Ramos (cell line): ENCODE measurements at regions not wholly inside any gene's neighbourhood (a gene's known extent, or its start where the extent isn't known, plus 50 kb on each side); places are given as distances from the start of the nearest gene placed in this dataset.
"Not testable (repeated sequence)": the region's sequence is repeated elsewhere in the genome, so short reads cannot be mapped to it uniquely, and the experiment has no call there.

Source experiments
- in situ Hi-C: fragments of 300-500 bp; cut with MboI; formaldehyde crosslinking; loops from one replicate; pipeline ENCODE4 v1.14.3; 2022; ENCODE audit warnings: low sequenced_read_pairs; ENCODE audit not compliant: unreplicated experiment

DNA sequence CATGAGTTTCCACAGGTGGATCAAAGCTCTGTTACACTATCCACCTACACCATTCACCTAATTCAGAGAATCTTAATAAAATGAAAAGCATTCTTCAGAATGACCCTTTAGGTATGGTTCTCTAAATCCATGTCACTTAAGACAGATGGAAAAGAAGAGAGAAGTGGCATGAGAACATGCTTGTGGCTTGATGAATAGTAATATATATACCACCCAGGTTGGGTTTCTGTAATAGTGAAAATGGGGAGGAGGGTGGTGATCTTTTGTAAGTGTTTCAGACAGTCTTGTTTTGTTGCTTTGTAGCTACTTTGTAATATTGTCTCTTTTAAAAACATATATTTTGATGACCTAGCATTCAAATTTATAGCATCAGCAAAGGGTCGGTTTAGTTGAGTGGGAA lies 469.8 kb downstream of the USP25 start:
- in situ Hi-C loops, result no loop called here

DNA sequence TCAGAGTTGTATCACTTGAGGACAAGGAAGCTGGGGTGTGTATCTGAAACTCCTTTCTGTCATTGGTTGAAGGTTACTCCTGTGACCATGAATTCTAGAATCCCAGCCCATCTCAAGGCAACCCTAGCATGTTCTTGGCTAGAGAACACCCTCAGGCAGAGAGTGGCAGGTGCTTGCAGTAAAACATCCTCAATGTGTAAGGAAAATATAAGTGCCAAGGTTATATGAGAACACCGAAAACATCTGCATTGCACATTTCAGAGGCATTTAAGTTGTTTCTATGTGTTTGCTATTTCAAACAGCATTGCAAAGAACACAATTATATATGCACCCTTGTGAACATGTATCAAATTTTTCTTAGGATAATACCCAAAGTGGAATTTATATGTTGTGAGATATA lies 471.9 kb downstream of the USP25 start:
- in situ Hi-C loops, result no loop called here

DNA sequence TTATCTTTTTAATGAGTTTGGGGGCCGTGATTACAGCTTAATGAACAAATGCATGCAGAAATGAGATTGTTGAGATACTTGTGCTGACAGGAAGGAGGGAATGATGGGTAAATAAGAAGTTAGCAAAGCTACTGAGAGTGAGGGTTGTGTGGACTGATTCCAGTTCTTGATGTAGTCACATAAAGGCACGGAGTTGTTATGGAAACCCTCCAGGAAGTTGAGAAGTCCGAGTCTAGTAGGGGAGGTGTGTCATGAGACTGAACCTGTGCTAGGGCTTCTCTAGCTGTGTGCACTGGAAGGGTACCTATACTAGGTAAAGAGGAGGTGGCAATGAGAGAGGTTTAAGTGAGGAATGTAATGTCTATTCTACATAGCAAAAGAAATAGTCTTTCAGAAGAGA lies 475.7 kb downstream of the USP25 start:
- in situ Hi-C loops, result no loop called here

DNA sequence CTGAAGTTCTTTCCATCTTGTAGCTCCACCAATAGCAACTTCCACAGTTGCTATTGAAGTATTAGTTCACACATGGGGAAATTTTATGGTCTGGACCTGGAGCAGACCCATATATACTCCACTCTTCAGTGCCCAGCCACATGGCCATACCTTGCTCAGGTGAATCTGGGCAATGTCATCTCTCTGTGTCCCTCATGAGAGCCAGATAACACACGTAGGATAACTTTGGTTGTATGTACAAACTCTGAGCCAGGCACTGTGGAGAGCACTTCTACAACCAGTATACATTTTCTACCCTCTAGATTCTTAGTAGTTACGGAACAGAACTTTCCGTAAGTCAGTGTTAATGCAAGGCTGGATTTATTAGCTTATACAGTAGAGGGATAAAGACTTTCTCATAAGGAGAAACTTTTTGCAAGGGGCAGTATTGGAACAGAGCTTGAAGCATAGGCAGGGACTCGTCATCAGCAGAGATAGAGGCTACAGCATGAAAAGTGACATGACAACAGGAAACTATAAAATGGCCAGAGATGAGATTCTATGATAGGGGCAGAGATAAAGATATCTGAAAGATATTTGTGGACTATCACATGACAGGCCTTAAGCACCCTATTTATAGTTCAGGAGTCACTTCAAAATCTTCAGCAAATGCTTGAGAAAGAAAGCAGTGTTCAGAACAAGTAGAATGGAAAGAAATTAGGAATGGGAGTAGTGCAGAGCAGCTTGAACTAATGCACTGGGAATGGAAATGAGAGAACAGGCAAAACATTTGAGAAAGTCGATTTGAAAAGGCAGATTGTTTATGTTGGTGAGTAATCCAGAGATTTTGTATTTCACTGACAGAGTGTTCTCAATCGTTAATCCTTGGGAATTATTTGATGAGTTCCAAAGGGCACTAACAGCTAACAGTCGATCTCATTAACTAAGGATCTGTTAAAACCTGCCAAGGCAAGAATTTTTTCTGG lies 481.8 kb downstream of the USP25 start:
- in situ Hi-C loops, result no loop called here

DNA sequence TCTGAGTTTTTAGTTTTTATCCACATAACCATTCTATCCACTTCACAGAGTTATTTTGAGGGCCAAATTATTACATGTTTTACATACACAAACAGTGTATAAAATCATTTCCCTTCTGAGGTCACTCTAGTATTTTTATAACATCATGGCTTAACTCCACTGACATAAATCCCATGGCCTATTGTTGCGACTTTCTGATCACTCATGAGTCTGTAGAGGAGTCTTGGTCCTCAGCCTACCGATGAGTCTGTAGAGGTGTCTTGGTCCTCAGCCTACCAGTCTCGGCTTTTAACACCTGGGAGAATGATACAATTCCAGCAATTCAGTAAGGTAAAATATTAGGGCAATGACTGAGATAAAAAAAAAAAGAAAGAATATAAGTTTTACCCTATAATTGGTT lies 483.7 kb downstream of the USP25 start:
- in situ Hi-C loops, result no loop called here

DNA sequence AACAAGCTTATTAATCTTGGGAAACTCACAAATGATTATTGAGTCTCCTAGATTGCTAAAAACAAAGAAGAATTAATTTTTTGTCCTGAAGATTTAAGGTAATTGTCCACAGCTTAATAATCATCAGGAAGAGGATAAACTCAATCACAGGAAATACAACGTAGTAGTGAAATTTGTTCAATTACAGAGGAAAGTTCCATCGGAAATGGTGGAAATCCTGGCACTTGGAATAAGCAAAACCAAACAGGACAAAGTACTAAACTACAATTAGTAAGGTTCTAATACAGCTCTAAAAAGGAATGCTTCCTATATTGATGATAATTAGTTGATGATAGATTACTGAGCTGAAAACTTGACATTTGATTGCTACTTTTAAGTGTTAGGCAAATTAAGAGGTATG lies 485.4 kb downstream of the USP25 start:
- in situ Hi-C loops, result no loop called here

DNA sequence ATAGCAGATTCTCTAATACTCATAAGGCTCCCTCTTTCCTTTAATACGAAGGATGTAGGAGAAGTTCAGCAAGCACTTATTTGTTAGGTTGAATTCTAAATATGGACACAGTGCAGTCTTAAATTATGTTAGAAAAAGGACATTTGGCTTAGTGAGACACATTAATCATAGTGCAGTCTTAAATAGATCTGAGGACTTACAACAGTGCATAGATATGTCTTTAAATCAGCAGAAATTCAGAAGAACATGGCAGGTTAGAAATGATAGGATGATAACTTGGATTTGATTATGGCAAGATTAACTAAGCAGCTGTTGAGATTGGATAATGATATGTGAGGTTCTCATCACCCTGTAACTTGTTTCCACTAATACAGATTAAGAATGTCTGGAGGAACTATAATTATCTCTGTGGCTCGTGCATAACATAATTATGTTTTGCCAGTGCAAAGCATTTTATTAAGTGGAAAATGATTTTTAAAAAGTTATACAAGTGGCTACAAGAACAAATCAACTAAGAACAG lies 485.9 kb downstream of the USP25 start:
- in situ Hi-C loops, result no loop called here

DNA sequence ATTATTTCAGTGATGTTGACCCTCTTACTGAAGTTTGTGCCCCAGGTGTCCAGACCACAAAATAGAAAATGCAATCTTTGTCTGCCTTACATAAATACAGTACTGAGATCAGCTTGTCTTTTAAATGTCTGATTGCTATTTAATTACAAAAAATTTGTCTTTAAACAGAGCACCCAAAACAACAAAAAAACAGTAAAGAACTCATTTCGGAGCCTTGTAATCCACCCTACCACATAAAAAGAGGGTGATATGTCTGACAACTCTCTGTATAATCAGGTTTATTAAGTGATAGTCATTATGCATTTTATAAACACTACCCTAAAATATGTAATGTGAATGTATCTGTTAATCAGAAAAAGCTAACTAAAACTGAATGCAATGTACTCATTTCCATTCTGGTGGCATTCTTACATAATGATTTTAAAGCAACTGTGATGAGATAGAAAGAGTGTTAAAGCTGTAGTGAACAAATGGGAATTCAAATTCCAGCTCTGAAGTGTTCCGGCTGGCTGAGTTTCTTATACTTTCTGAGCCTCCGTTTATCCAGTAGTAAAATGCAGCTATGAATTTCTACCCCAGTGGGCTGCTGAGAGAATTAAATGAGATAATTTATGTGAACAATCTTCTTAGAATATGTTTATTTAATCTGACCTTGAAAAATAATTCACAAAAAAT lies 486.6 kb downstream of the USP25 start:
- in situ Hi-C loops, result no loop called here

DNA sequence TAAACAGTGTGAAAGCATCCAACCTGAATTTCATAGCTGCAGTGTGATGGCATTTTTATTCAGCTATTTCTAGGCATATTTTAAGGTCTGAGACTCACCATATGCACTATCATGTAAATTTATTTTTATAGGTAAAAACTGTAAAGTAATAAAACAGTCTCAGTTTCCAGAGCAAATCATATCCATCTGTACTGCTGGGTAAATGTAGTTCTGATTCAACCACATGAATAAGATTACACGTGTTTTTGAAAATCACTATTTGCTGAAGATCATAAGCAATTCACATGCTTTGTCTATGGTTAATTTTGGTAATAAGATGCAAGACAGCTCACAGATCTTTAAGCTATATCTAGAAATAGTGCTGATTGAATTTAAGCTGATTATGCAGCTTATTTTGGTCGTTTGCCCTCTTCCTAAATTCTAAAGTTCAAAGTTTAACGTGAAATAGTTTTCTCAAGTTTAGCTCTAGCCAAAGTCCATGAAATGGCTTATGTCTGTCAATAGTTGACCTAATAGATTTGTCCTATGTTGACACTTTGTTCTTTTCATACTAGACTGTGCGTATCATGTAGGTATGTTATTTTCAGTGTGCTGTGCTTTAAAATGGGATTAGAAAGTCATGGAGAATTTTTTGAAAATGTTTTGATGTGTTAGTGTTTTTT lies 489.0 kb downstream of the USP25 start:
- in situ Hi-C loops, result no loop called here

DNA sequence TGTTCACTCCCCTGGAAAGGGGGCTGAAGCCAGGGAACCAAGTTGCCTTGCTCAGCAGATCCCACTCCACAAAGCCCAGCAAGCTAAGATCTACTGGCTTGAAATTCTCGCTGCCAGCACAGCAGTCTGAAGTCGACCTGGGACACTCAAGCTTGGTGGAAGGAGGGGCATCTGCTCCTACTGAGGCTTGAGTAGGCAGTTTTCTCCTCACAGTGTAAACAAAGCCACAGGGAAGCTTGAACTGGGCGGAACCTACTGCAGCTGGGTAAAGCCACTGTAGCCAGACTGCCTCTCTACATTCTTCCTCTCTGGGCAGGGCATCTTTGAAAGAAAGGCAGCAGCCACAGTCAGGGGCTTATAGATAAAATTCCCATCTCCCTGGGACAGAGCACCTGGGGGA lies 495.0 kb downstream of the USP25 start:
- in situ Hi-C loops, result not testable (repeated sequence)

DNA sequence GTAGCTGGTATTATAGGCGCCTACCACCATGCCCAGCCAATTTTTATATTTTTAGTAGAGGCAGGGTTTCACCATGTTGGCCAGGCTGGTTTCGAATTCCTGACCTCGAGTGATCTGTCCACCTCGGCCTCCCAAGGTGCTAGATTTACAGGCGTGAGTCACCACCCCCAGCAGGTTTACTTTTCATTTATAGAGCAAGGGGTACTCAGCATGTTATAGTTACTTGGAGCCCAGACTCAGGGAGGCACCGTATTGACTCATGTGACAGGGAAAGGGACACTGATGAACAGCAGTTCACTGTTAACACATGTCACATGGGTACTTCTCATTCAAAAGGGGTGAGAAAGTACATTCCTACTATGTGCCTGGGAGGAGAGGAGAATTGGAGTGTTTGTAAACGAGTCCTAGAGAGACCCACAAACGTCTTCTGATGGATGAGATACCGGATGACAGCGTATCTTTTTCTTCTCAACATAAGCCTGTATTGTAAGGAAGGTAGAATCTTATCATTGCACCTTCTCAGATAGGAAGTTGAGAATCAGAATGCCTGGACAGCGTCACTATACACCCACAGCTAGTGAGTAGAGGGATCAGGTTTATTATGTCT lies 510.0 kb downstream of the USP25 start:
- in situ Hi-C loops, result no loop called here

DNA sequence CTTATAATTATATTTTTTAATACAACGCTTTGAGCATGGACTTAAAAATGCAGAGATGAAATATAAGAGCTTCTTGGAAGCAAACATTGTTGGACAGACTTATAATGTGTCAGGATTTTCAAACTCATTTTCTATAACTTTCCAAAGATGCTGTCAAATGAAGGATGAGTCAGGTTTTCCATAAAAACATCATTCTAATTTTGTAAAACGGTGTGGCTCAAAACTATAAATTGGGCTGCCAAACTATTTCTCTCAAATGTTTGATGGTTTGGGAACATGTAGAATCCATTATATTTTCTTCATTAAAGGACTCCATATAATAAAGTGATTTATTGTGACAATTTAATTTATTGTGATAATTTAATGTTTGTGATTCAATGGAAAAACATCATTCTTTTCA lies 511.2 kb downstream of the USP25 start:
- in situ Hi-C loops, result no loop called here

DNA sequence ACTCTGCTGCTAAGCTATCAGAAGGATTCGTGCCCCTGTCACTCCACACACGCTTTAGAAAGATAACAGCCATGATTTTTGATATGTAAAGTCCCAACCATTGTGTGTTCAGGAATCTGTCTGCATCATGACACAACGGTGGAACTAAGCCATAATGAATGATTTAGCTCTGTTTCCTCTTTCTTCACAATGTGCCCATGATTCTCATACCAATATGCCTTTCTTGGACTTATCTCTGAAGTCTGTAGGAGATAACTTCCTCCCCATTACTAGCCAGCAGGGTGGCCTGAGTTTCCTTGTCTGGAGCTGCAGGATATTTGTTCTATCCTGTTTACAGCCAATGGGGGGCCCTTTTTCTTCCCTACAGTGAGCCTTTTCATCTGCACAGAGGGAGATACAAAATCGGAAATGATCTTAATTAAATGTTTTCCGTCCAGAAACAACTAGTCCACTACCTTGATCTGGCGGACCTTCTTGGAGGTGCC lies 511.7 kb downstream of the USP25 start:
- in situ Hi-C loops, result no loop called here

DNA sequence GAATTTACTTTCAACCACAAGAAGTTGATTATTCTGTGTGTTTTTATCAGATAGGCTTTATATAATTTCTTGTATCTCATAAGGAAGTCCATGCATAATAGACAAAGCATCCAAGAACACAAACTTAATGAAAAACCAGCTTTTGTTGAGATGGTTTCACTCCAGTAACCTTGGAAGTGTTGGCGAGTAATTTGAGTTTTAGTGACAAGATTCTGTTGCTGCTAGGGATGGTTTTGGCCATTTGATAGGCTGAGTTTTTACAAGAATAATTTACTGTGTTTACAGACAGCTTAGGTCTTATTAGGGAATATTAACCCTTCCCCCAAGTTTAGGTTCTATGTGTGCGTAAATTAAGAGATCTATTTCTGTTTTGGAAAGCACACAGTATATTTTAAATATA lies 513.6 kb downstream of the USP25 start:
- in situ Hi-C loops, result no loop called here

DNA sequence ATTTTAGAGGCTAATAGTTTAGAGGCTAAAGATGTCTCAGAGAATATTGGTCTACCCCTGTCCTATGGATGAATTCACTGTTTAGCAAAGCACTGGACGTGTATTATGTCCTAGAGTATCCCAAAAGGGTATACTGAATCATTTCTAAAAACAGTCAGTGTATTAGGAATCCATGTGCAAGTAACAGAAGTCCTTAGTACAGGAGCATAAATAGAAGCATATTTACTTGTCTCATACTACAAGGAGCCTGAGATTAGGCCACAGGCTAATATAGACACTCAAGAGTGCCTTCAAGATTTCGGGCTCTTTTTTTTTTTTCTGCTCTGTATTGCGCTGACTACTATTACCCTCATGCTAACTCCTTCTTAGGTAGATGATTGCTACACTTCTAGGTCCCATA lies 518.9 kb downstream of the USP25 start:
- in situ Hi-C loops, result no loop called here

DNA sequence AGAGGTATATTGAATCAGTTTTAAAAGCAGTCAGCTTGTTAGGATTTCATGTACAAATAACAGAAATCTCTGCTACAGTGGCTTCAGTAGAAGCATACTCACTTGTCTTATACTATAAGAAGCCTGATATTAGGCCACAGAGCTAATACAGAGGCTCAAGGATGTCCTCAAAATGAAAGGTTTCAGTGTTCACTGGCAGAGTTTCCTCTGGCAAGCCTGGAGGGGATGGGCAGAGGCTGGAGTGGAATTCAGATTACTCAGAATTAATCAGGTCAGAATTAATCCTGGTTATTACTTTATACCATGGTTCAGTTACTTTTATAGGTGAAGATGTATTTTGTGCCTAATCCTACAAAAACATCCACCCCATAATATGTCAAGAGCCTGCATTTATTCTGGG lies 520.5 kb downstream of the USP25 start:
- in situ Hi-C loops, result no loop called here

DNA sequence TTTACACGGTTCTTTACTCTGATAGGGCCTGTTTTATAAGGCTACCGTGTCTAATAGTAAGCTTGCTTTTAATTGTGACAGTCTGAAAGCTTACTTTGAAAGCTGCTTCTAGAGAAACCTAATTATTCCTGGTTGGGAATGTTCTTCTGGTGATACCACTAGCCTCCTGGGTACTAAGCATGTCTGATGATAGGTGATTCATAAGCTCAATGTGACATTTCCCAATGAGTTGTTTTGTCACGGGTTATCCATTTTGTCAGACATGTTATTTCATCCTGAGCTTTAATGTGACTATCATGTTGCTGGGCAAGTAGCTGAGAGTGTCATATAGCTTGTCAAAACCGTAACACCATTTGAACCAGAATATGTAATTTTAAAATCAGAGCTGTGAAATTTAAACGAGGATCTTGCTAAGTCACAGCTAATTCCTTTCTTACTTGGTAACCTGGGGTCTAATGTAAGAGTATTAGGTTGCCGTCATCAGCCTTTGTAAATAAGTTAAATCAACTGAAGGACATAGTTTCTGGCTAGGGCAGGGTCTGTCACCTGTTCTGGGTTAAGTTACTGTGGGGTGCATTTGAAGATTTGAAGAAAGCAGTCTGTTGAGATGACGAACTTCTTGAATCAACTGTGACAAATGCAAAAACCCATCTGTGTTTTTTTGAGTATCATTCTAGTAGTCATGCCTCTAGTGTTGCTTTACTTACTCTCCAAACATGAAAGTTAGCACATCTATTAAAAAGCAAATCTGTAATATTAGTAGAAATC lies 529.2 kb downstream of the USP25 start:
- in situ Hi-C loops, result no loop called here

DNA sequence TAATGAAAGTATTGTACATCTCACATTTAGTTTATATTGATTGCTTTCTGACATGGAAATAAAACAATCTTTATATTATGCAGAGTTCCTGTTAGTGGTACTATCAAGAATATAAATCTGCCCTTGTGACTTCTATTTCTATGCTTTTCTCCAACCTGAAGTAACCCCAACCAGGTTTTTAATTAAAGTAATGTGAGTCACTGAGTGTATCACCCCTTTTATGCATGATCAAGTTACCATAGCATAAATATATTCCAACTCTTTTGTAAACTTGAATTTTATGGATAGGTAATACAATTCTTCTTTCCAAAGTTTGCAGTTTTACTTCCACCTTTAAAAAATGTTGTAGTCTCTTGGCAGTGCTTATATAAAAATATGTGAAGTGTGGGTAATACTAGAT lies 532.3 kb downstream of the USP25 start:
- in situ Hi-C loops, result no loop called here

DNA sequence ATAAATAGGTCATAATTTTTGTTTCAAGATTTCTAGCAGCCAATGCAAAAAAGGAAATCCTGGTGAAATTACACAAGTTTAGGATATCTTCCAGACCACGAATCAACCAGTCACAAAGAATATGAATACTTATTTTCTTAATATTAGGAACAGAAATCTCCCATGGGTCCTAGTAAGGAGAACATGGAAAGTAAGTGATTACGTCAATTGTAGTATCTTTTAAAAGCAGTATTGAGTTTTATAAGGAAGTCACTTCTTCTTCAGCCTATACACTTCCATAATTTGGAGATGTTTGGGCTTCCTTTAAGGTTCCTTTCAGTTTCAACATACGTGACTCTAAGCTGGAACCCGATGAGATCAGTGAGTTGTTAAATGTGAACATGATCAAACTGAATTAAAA lies 534.5 kb downstream of the USP25 start:
- in situ Hi-C loops, result no loop called here

DNA sequence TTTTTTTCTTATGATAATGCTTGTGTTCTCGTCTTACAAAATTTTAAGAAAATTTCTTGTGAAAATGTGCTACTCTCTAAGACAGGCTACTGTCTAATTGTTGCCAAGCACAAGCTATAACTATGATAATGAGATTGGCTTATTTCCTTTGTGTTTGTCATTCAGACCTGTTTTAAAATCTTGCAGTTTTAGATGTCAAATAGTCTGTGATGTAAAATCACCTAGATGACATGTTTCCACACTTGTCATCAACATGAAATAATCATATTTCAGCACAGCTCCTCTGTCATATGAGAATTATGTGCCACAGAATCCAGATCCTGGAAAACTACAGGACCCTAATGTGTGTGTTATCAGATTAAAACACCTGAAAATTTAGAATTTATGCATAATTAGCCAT lies 539.7 kb downstream of the USP25 start:
- in situ Hi-C loops, result no loop called here
